Liver (tissue), 3 donors: ENCODE measurements at regions not wholly inside any gene's neighbourhood (a gene's known extent, or its start where the extent isn't known, plus 50 kb on each side); places are given as distances from the start of the nearest gene placed in this dataset.

Source experiments
- SP1 ChIP-seq: IDR thresholded peaks from 2 replicates; pipeline ENCODE4 v1.6.1; 2018; ENCODE audit warnings: antibody characterized with exemption, mild to moderate bottlenecking
- YY1 ChIP-seq: IDR thresholded peaks from 2 replicates; pipeline ENCODE4 v1.6.1; 2016; ENCODE audit warnings: antibody characterized with exemption, mild to moderate bottlenecking
- TF ChIP-seq, protein P1 (sequence below): fragments of 150-350 bp; IDR thresholded peaks from 2 replicates; pipeline ENCODE4 v1.5.1; 2017; ENCODE audit warnings: improper control_type of control experiment, low read depth, low read length; ENCODE audit not compliant: missing input control
- TF ChIP-seq, protein P2 (sequence below): IDR thresholded peaks from 2 replicates; pipeline ENCODE4 v1.6.1; 2016; ENCODE audit warnings: antibody characterized with exemption, mild to moderate bottlenecking
- donor health status: healthy.
- donor health status: healthy.

- TF ChIP-seq YY1 (no peak), SP1 (no peak)
- TF ChIP-seq, protein P1, sequence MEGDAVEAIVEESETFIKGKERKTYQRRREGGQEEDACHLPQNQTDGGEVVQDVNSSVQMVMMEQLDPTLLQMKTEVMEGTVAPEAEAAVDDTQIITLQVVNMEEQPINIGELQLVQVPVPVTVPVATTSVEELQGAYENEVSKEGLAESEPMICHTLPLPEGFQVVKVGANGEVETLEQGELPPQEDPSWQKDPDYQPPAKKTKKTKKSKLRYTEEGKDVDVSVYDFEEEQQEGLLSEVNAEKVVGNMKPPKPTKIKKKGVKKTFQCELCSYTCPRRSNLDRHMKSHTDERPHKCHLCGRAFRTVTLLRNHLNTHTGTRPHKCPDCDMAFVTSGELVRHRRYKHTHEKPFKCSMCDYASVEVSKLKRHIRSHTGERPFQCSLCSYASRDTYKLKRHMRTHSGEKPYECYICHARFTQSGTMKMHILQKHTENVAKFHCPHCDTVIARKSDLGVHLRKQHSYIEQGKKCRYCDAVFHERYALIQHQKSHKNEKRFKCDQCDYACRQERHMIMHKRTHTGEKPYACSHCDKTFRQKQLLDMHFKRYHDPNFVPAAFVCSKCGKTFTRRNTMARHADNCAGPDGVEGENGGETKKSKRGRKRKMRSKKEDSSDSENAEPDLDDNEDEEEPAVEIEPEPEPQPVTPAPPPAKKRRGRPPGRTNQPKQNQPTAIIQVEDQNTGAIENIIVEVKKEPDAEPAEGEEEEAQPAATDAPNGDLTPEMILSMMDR: no peak
- TF ChIP-seq, protein P2, sequence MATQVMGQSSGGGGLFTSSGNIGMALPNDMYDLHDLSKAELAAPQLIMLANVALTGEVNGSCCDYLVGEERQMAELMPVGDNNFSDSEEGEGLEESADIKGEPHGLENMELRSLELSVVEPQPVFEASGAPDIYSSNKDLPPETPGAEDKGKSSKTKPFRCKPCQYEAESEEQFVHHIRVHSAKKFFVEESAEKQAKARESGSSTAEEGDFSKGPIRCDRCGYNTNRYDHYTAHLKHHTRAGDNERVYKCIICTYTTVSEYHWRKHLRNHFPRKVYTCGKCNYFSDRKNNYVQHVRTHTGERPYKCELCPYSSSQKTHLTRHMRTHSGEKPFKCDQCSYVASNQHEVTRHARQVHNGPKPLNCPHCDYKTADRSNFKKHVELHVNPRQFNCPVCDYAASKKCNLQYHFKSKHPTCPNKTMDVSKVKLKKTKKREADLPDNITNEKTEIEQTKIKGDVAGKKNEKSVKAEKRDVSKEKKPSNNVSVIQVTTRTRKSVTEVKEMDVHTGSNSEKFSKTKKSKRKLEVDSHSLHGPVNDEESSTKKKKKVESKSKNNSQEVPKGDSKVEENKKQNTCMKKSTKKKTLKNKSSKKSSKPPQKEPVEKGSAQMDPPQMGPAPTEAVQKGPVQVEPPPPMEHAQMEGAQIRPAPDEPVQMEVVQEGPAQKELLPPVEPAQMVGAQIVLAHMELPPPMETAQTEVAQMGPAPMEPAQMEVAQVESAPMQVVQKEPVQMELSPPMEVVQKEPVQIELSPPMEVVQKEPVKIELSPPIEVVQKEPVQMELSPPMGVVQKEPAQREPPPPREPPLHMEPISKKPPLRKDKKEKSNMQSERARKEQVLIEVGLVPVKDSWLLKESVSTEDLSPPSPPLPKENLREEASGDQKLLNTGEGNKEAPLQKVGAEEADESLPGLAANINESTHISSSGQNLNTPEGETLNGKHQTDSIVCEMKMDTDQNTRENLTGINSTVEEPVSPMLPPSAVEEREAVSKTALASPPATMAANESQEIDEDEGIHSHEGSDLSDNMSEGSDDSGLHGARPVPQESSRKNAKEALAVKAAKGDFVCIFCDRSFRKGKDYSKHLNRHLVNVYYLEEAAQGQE: no peak
Measured at GRCh38 chr3:88744896-88745295, 362.5 kb upstream of the EPHA3 start.
